ENCODE measurements at regions not wholly inside any gene's neighbourhood (a gene's known extent, or its start where the extent isn't known, plus 50 kb on each side); places are given as distances from the start of the nearest gene placed in this dataset.

- TF ChIP-seq CTCF (conservative IDR thresholded peaks at IDR 0.05; ENCODE audit: low read length), result no peak
- DNase-seq (ENCODE audit: low read depth), result no peak
- no peak overlapping the region for H3K4me3 ChIP-seq (ENCODE audit: low read length)
Measured at GRCh38 chr18:42264497-42264896, 309.5 kb downstream of the PIK3C3 start.

GRCh38 chr18:42268186-42268725 is 313.2 kb downstream of the PIK3C3 start:
- DNase-seq (ENCODE audit: low read depth), result no peak
- H3K4me3 ChIP-seq (ENCODE audit: low read length), result no peak overlapping the region

GRCh38 chr18:42268798-42269197 is 313.8 kb downstream of the PIK3C3 start:
- TF ChIP-seq CTCF (conservative IDR thresholded peaks at IDR 0.05; ENCODE audit: low read length), result no peak
- DNase-seq (ENCODE audit: low read depth), result no peak
- H3K4me3 ChIP-seq (ENCODE audit: low read length), result no peak overlapping the region

More at GRCh38 chr18:42268186-42268725, 313.2 kb downstream of the PIK3C3 start:
- no peak for TF ChIP-seq CTCF (conservative IDR thresholded peaks at IDR 0.05; ENCODE audit: low read length)

- TF ChIP-seq CTCF (conservative IDR thresholded peaks at IDR 0.05; ENCODE audit: low read length), result no peak
- no peak for DNase-seq (ENCODE audit: low read depth)
- H3K4me3 ChIP-seq (ENCODE audit: low read length), result no peak overlapping the region
Measured at GRCh38 chr18:42271647-42272414, 316.8 kb downstream of the PIK3C3 start.

GRCh38 chr18:42274488-42275137 is 319.6 kb downstream of the PIK3C3 start:
- no peak overlapping the region for H3K4me3 ChIP-seq (ENCODE audit: low read length)
- TF ChIP-seq CTCF (conservative IDR thresholded peaks at IDR 0.05; ENCODE audit: low read length), result peak; percentile 50
- peak; percentile 55 for DNase-seq (ENCODE audit: low read depth)

GRCh38 chr18:42275138-42275535 is 320.1 kb downstream of the PIK3C3 start:
- TF ChIP-seq CTCF (conservative IDR thresholded peaks at IDR 0.05; ENCODE audit: low read length), result no peak
- DNase-seq (ENCODE audit: low read depth), result no peak
- no peak overlapping the region for H3K4me3 ChIP-seq (ENCODE audit: low read length)
